ENCODE measurements at regions not wholly inside any gene's neighbourhood (a gene's known extent, or its start where the extent isn't known, plus 50 kb on each side); places are given as distances from the start of the nearest gene placed in this dataset.

DNA sequence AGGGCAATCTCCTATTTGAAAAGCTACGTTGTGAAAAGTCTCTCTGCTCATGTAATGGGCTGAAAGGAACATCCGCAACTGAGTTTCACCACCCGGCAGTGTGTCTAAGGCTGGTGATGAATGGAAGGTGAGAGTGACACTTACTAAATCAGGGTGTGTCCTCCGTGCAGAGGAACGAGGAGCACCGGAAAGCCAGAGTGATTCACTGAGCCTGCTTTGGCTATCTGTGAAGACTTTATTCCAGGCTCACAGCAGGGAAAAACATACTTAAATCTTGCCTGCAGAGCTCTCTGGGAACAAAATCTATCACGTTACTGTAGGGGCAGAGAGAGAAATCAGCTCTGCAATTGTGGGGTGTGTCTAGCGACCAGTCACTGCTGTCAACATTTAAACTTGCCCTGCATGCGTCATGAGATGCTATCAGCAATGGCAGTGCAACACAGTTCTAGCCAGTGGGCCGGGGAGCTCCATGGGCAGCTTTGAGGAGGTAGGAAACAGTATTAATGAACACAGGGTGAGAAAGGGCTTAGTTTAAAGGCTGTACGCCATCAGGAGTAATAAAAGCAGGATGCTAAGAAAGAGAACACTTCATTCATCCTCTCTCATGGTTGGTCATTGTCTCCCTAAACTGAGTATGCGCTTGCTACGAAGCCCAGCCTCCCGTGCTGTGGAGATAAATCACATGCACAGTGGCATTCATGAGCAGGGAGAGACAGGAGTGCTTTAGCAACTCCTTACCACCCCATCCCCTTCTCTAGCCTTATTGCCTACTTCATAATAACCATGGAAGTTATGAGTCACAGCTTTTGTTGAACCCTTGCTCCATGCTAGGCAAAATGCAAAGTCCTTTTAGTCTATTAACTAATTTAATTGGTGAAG lies 542.7 kb upstream of the ADAMTS9 start:
- DNase-seq: no peak

DNA sequence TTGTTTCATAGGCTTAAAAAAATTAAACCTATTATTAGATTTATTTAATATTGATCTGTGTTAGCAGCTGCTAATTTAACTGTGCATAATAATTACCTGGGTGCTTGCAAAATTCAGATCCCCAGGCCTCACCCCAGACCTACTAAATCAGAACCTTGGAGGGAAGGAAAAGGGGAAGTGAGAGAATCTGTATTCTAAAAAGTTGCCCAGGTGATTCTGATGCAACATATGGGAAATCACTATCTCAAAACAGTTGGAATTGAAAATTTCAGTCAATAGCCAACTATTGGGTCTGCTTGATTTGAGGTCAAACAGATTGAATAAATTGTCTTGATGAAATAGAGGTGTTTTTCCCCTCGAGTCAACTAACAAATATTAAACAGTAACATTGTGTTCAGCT lies 538.5 kb upstream of the ADAMTS9 start:
- DNase-seq: no peak

DNA sequence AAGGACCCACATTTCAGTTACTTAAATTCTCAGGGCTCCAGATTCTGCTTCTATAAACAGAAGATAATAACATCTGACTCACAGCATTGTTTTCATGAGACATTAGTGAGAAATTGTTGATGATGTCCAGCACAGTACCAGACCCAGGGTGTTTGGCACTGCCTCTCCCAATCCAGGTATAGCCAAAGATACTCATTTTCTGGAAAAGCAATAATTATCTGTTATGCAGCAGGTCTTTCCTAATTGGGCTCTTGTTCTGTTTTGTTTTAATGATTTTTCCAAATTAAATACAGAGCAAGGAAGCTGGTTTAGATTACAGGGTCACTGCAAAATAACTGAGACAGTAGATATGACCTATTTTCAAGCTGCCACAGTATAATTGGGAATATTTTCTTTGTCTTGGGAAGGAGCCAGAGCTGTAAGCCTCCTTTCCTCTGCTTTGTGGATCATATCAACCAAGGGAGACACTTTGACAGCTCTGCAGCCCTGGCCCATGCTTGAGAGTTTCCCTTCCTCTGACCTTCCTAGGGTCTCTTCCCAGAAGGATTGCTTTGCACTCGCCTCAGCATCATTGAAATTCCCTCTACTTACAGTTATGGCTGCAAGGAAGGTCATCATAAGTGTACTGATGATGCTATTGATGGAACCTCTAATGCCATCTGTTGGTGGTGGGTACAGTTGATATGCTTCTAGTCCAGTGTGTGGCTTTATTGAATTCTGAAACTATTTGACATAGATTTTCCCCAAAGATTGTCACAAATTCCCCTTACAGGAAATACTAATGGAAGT lies 522.4 kb upstream of the ADAMTS9 start:
- no peak for DNase-seq

DNA sequence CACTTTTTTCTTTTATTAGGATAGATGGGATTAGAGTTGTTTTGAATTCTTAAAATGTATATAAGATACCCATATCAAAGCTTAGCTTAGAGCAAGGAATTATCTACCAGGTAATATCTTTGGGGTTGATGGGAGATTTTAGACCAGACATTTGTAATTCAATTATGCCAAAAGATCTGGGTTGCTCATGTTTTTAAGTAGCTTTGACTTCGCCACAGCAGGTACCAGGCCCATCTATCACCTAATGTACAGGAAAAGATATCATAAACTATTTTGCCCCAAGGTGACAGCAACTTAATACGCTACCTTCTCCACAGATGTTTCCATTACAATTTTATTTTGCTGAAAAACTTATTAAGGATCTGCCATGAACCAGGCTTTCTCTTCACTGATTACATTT lies 514.6 kb upstream of the ADAMTS9 start:
- DNase-seq: no peak

DNA sequence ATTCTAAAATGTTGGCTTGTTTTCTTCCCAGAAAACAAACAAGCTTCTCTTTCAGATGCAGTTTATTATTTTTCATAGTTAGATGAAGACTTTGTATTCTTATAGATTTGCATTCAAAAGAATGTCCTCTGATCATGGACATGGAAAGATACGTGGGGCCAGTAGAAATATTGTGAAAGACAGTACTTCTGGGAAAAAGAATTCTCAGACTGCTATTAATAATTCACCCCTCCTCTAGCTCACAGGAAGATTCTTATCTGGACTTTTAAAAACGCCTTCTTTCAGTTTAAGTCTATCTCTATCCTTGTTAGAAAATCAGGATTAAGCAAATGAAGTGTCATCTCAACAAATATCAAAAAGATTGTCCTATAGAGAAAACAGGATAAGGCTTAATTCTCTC lies 514.1 kb upstream of the ADAMTS9 start:
- DNase-seq: no peak

DNA sequence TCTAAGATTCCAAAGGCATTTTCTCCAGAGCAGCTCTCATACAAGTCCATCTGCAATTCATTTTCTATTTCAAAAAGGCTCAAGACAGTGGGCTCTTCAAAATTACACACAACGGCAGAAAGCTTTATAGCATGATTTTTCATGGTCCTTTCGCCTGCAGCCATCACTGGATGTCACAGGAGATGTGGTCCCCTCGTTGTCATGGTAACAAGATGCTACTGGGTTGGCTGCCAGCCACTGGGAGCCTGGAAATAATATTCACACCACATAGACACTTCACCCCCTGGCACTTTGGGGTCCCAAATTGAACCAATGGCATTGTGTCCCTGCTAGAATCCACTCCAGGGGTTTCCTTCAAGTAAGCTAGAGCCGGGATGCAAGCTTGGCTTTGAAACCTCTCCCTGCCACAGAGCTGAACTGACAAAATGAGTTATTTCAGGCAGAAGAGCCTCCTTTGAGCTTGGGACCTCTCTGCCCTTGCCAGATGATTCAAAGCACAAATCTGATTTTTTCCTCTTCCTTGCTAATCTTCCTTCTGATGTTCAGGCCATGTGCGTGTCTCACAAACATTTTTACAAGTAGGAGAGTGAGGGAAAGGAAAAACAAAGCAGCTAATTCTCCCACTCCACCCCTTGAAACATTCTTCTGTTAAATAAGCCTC lies 512.6 kb upstream of the ADAMTS9 start:
- DNase-seq: no peak

DNA sequence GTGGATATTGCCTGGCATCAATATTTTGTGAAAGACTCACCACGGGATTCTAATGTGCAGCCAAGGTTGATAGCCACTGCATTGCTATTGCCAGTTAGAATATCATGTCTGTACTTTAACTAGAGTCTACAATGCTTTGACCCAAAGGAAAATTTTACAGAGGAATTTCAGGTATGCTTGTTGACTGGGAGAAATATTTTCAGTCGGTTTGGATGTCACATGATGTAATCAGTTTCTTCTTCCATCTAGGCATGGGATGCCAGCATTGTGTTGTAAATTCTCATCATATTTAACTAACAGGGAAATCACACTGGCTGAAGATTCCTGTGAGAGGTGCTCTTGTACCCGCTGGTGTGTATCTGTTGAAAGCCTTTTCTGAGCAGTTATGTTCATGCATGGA lies 508.9 kb upstream of the ADAMTS9 start:
- DNase-seq: no peak

DNA sequence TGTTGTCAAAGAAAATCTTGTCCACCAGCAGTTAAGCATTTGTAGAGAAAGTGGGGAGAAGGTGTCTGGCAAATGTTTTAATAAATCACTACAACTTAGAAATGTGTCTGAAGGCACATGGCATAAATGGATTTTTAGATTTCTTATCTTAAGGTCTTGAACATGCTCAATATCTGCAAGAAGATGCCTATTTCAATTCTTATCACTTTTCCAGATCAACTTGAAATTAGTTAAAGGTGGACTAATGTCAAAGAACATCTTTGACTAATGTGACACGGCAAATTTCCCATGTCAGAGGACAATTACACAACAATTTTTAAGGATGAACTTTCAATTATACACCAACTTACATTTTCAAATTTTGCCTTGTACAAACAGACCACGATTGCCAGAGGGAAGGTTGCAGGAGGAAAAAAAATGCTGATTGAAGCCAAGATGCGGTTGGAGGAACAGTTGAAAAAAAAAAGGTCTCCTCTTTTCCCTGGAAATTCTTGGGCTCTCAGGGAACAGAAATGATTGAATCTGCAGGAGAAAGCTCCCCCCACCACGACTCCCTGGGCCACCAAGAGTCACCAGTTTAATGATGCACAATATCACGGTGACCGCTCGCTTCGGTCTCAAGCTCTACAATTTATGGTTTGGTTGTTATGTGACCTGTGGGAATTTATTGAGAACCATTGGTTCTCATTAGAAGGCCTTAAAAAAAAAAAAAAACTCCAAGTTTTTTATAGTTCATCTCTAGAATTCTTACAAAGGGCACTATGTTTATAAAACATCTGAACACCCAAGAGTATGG lies 507.6 kb upstream of the ADAMTS9 start:
- DNase-seq: no peak

DNA sequence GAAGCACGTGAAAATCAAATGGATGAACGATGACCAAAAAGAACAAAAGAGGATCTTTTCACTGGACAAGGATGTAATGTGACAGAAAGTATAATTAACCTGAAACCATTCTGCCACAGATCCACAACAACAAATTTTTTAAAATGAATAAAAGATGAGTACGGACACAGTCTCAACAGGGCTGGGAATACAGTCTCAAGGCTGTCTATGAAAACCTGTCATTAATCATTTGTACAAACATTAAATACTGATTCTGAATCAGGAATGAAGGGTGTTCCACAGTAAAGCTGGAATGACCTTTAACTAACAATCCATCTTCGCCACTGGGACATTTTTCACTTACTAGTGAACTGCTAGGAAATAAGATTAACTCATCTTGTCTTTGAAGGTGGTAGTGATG lies 506.9 kb upstream of the ADAMTS9 start:
- DNase-seq: no peak

DNA sequence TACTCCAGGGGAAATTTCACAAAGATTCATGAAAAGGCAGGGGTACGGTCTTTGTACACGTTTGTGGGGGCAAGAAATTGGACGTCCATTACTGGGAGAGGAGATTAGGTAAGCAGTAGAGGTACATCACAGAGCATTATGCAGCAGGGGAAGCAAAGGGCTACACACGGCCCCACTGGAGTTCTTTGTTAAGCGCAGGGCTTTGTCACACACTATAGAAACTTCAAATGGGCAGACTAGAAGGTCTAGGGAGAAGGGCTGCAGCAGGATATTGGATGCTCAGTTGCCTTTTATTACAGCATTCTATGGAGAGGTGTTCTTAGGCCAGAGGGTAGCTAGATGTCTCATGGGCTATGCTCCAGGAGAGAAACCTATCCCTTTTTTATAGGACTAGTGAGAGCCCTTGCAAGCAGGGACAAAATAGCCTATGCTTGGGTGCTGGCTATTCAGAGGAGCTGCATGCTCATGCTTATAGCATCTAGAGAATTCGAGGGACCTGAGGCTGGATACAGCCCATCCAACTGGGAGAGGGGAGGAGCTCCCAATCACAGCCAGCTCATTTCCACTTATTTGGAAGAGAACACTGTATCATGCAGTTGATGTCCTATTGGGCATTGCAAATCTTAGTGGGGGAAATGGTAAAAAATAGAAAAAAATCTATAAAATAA lies 506.4 kb upstream of the ADAMTS9 start:
- no peak for DNase-seq

DNA sequence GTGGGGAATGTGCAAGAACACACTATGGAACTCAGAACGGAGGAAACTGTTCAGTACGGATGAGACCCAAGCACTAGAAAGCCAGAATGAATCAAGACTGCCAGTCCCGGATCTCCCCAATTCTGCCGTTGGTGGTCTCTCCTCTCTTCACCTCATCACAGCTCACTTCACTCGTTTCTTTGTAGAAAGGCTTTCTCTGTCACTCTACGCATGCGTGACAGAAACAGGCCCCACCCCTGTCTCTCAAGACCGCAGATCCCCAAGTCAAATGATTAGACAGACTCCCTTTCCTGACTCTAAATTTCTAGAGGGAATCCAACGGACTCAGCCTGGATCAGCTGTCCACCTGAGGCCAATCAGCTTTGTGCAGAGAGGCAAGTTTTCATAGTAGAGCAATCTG lies 505.7 kb upstream of the ADAMTS9 start:
- DNase-seq: no peak

DNA sequence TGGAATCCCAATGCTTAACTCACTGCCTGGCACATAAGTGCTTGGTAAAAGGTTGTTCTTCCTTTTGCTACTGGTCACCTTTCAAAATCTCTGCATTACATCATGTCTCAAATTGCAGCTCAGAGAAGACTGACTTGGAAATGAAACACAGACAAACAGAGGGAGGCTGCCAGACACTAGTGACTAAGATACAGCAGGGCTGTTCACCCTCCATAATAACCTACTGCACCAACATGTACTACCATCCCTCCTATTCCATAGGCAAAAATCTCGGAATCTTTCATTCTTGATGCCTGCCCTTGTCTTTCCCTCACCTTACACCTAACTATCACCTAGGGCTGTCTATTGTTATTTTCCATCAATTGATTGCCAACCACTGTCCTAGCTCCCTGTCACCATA lies 502.3 kb upstream of the ADAMTS9 start:
- DNase-seq: no peak

DNA sequence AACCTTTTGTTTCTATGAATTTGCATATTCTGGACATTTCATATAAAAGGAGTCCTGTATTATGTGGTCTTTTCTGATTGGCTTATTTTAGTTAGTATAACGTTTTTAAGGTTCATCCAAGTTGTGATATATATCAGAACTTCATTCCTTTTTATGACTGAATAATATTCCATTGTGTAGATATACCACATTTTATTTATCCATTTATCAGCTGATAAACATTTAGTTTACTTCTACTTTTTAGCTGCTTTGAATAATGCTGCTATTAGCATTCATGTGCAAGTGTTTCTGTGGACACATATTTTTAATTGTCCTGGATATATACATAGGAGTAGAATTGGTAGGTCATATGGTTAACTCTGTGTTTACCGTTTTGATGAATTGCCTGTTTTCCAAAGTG lies 498.5 kb upstream of the ADAMTS9 start:
- no peak for DNase-seq

DNA sequence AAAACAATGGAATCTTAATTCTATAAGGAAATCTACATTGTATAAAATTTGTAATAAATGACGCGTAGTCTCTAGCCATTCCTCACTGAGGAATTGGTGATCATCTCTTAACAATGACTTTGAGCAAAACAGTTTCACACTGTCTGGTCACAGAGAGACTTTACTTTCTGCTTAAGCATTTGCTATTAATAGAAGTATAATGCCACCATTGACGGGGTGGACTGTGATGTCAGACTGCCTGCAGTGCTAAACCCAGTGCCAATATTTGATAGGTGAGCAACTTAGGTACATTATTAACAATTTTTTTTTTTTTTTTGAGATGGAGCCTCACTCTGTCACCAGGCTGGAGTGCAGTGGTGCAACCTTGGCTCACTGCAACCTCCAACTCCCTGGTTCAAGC lies 494.9 kb upstream of the ADAMTS9 start:
- DNase-seq: no peak

DNA sequence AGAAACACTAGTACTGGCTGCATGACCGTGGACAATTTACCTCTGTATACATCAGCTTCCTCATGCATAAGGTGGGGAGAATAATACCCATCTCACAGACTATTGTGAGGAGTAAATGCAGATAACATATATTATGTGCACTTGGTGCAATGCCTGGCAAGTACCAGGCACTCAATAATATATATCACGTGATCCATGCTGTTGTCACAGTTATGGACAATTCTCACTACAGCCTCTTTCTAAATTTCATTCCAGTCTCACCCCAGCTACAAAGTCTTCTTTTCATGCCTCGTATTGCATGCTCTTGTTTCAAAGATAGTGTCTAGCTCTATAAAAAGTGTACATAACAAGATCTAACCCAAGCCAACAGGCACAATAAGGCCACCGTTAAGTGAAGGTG lies 494.3 kb upstream of the ADAMTS9 start:
- no peak for DNase-seq

DNA sequence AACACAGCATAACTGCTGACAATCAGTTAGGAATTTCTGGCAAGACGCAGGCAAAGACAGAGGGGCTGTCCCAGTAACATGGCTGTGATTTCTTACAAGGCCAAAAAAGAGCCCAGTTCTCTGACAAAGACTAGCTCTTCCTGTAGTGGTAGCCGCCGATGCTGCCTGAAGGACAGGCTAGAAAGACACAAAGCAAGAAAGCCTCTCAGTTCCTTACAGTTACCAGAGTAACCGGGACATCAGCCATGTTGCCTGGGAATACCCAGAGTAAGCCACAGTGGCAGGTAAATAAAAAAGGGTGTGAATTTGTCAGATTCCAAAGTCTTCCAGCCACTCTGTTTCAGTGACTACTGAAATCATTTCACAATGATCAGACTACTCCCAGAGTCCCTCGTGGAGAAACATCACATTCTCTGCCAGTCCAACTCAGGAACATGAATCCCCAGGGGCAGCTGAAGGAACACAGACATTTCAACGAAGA lies 493.6 kb upstream of the ADAMTS9 start:
- DNase-seq: no peak

DNA sequence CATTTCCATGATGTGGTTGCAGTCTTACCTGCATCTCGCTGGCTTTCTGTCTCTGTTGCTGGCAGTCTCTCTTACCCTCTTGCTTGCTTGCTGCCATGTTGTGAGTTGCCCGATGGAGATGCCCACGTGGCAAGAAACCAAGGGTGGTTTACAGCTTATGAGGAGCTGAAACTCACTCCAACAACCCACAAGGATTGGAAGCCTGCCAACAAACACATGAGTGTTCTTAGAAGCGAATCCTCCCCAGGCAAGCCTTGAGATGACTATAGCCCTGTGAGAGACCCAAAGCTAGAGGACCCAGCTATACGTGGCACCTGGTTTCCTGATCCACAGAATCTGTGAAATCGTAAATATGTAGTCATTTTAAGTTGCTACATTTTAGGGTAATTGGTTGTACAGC lies 490.9 kb upstream of the ADAMTS9 start:
- no peak for DNase-seq

DNA sequence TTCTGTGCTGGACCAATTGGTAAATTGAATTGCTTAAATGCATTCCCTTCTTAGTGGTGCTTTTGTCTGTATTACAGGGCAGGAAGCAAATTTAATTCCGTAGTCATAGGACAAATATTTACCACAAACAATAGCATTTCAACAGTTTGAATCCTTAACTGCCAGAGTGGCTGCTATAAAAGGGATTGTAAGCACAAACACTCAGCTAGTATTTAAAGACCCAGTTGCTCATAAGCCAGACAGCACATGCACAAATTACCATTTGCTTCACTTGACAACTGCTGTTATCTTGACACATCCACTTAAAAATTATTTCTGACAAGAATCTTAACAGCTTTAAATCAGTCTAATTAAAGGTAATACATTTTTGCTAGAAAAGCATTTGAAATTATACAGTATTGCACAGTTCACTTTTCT lies 490.2 kb upstream of the ADAMTS9 start:
- DNase-seq: no peak

DNA sequence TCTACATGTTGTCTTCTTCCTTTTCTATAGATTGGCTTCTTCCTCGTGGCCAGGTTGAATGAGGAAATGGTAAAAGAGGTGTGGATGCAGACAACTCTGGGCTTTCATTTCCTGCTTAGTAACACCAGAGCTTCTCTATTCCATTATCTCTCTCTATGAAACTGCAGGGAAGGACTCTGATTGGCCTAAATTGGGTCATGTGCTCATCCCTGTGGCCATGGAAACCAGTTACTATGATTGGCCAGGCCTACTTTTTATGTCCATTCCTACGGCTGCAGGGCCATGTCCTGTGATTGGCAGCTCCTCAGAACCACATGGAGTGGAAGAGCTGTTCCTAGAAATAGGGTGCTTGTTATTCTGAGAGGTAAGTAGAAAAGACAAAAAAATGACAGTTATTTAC lies 486.9 kb upstream of the ADAMTS9 start:
- no peak for DNase-seq

DNA sequence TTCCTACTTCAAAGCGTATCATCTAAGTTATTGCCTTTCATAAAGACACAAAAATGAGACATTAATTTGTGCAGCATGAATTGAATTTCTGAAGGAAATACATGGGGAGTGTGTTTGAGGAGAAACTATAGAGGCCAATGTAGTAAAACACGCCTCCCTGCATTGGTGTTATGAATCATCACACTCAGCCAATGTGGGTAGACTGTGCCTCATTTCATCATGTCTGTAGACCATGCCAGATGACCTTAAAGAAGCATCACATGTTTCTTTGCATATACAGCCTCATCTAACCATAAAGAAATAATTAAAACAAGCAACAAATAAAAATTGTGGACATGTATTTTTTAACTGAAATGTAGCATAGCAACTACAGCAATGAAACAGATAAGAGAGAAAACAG lies 486.0 kb upstream of the ADAMTS9 start:
- DNase-seq: no peak

DNA sequence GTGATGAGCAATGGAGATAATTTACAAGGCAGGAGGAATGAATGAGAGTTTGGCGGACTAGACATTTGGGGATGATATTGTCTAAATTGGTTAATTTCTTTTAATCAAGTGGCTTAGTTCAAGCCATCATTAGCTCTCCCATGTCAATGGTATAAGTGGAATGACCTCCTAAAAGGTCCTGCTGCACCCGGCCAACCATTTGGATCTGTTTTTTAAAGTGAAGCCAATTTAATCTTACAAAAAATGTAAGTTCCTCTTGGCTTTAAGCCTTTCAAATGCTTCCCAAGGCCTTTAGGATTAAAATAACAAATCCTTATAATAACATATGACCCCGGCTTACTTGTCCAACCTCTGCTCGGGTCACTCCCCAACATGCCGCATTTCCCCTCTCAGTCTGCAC lies 484.4 kb upstream of the ADAMTS9 start:
- no peak for DNase-seq

DNA sequence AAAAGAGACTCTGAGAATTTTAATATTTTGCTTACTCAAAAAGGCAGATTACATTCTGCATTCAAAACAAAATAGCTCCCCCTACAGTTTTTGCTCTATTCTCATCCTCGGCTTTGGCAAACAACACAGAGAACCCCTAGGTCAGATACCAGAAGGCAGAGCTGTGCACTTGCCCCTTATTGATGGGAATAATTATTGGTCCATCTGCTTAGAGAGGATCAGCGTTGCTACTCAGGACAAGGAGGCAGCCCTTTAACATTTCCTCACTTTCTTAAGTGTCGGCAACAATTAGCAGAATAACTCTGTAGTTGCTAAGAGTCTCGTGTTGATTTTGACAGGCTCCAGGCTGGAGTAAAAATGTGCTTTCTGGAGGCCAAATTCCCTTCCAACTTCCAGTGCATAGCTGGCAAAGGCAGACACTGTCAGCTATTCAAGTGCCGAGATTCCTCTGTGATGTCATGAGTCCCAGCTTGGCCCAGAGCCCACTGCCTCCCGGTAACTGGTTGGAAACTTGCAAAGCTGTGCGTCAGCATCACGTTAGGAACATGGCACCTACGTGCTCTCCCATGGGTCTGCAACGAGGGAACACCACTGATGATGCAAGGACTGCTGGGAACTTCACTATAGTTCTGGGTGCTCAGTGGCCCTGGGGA lies 482.7 kb upstream of the ADAMTS9 start:
- DNase-seq: no peak
